Parathyroid adenoma (tissue), 2 donors: ENCODE measurements at regions not wholly inside any gene's neighbourhood (a gene's known extent, or its start where the extent isn't known, plus 50 kb on each side); places are given as distances from the start of the nearest gene placed in this dataset.
"Not testable (repeated sequence)": the region's sequence is repeated elsewhere in the genome, so short reads cannot be mapped to it uniquely, and the experiment has no call there.

Experiments used
- H2AFZ ChIP-seq: fragments of 300-600 bp; sonication (generic); one replicate; pipeline ENCODE4 v1.7.0; 2017; ENCODE audit warnings: antibody characterized with exemption, mild to moderate bottlenecking
- H3K27ac ChIP-seq: fragments of 300-600 bp; sonication (generic); one replicate; pipeline ENCODE4 v1.7.0; 2017
- H3K27me3 ChIP-seq: fragments of 300-600 bp; sonication (generic); one replicate; pipeline ENCODE4 v1.7.0; 2017; ENCODE audit warnings: low read length; ENCODE audit not compliant: control insufficient read depth, insufficient read depth
- H3K36me3 ChIP-seq: fragments of 300-600 bp; sonication (generic); one replicate; pipeline ENCODE4 v1.7.0; 2017; ENCODE audit warnings: low read length; ENCODE audit not compliant: control insufficient read depth, insufficient read depth
- H3K4me1 ChIP-seq: fragments of 300-600 bp; sonication (generic); one replicate; pipeline ENCODE4 v1.7.0; 2017; ENCODE audit warnings: control low read depth
- H3K4me2 ChIP-seq: fragments of 300-600 bp; sonication (generic); one replicate; pipeline ENCODE4 v1.7.0; 2017; ENCODE audit warnings: low read length
- H3K4me3 ChIP-seq: fragments of 300-600 bp; sonication (generic); one replicate; pipeline ENCODE4 v1.7.0; 2017; ENCODE audit warnings: low read depth, low read length
- H3K79me2 ChIP-seq: fragments of 300-600 bp; sonication (generic); one replicate; pipeline ENCODE4 v1.7.0; 2017; ENCODE audit warnings: control low read depth
- H3K9ac ChIP-seq: fragments of 300-600 bp; sonication (generic); one replicate; pipeline ENCODE4 v1.7.0; 2017; ENCODE audit warnings: mild to moderate bottlenecking
- H3K9me3 ChIP-seq: fragments of 300-600 bp; sonication (generic); one replicate; pipeline ENCODE4 v1.7.0; 2017; ENCODE audit warnings: low read length; ENCODE audit not compliant: control insufficient read depth
- TF ChIP-seq, protein P1 (sequence below): fragments of 300-600 bp; sonication (generic); IDR thresholded peaks from one replicate; pipeline ENCODE4 v1.7.0; 2017; ENCODE audit warnings: antibody characterized with exemption, mild to moderate bottlenecking
- donor health status: primary hyperparathyroidism.

DNA sequence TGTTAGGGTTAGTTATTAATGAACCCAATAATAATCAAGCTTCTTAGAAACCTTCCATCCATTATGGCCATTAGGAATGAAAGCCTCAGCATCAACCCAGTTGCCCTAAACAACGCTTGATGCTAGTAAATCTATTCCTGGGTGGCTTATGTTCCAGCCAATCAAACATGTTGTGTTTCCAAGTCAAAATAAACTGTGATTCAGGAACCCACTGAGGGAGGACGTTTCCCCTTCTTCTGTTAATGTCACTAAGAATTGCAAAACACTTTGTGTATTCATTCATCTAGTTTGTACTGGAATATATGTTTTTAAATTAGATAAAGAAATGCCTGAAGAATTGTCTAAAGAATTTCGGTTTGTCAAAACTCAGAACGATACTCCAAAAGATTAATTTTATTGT lies 142.5 kb upstream of the MSX2 start:
- H3K27me3 ChIP-seq: no peaks in the 10 kb centered on the region
- no peak overlapping the region for H3K4me3 ChIP-seq
- no peak overlapping the region for H3K9ac ChIP-seq
- peaks cover 16% of the 10 kb centered on the region for H3K4me1 ChIP-seq
- H3K36me3 ChIP-seq: no peaks in the 10 kb centered on the region
- TF ChIP-seq, protein P1, sequence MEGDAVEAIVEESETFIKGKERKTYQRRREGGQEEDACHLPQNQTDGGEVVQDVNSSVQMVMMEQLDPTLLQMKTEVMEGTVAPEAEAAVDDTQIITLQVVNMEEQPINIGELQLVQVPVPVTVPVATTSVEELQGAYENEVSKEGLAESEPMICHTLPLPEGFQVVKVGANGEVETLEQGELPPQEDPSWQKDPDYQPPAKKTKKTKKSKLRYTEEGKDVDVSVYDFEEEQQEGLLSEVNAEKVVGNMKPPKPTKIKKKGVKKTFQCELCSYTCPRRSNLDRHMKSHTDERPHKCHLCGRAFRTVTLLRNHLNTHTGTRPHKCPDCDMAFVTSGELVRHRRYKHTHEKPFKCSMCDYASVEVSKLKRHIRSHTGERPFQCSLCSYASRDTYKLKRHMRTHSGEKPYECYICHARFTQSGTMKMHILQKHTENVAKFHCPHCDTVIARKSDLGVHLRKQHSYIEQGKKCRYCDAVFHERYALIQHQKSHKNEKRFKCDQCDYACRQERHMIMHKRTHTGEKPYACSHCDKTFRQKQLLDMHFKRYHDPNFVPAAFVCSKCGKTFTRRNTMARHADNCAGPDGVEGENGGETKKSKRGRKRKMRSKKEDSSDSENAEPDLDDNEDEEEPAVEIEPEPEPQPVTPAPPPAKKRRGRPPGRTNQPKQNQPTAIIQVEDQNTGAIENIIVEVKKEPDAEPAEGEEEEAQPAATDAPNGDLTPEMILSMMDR: no peak
- H3K27ac ChIP-seq: no peak overlapping the region
- H3K9me3 ChIP-seq: no peaks in the 10 kb centered on the region
- no peak overlapping the region for H3K4me2 ChIP-seq
- H2AFZ ChIP-seq: no peak overlapping the region
- no peaks in the 10 kb centered on the region for H3K79me2 ChIP-seq

DNA sequence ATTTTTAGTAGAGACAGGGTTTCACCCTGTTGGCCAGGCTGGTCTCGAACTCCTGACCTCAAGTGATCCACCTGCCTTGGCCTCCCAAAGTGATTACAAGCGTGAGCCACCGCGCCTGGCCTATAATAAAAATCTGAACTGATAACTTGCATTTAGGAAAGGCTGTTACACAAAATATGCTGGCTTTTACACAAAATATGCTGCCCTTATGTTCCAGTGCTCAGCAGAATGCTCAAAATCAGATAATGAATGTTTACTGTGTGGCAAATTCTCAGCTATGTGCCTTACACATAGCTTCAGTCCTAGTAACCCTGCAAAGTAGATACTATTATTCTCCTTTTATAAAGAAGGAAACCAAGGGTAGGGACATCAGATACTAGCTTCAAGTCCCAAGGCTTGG lies 141.3 kb upstream of the MSX2 start:
- Histone ChIP-seq H3K9ac (no peak overlapping the region), H3K27me3 (no peaks in the 10 kb centered on the region), H3K4me3 (peak overlapping the region; percentile 32), H2AFZ (peak overlapping the region; percentile 23), H3K9me3 (no peaks in the 10 kb centered on the region), H3K79me2 (no peaks in the 10 kb centered on the region), H3K27ac (peak overlapping the region; percentile 55), H3K4me2 (peak overlapping the region; percentile 53), H3K36me3 (no peaks in the 10 kb centered on the region), H3K4me1 (peaks cover 16% of the 10 kb centered on the region)
- TF ChIP-seq, protein P1: no peak

DNA sequence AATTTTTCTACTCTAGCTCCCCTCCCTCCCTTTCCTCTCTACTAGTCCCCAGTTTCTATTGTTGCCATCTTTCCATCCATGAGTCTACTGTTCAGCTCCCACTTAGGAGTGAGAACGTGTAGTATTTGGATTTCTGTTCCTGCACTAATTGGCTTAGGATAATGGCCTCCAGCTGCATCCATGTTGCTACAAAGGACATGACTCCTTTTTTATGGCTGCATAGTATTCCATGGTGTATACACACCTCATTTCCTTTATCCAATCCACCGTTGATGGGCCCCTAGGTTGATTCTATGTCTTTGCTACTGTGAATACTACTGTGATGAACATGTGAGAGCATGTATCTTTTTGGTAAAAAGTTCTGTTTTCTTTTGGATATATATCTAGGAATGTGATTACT lies 138.9 kb upstream of the MSX2 start:
- H3K4me1 ChIP-seq: peaks cover 27% of the 10 kb centered on the region
- no peak overlapping the region for H3K27ac ChIP-seq
- TF ChIP-seq, protein P1: no peak
- H3K79me2 ChIP-seq: no peaks in the 10 kb centered on the region
- no peaks in the 10 kb centered on the region for H3K9me3 ChIP-seq
- H3K36me3 ChIP-seq: no peaks in the 10 kb centered on the region
- no peak overlapping the region for H3K4me3 ChIP-seq
- no peak overlapping the region for H3K4me2 ChIP-seq
- H3K9ac ChIP-seq: no peak overlapping the region
- no peaks in the 10 kb centered on the region for H3K27me3 ChIP-seq
- no peak overlapping the region for H2AFZ ChIP-seq

DNA sequence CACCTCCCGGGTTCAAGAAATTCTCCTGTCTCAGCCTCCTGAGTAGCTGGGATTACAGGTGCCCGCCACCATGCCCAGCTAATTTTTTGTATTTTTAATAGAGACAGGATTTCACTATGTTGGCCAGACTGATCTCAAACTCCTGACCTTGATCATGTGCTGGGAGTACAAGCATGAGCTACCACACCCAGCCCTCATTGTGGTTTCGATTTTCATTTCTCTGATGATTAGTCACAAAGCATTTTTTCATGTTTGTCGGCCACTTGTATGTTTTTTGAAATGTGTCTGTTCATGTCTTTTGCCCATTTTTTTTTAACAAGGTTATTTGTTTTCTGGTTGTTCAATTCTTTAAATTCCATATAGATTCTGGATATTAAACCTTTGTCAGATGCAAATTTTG lies 138.2 kb upstream of the MSX2 start:
- H3K27me3 ChIP-seq, H3K9me3 ChIP-seq, H3K36me3 ChIP-seq, H3K9ac ChIP-seq, H3K27ac ChIP-seq, H2AFZ ChIP-seq, H3K4me2 ChIP-seq, H3K4me3 ChIP-seq, H3K79me2 ChIP-seq: not testable (repeated sequence)
- peaks cover 21% of the 10 kb centered on the region for H3K4me1 ChIP-seq

DNA sequence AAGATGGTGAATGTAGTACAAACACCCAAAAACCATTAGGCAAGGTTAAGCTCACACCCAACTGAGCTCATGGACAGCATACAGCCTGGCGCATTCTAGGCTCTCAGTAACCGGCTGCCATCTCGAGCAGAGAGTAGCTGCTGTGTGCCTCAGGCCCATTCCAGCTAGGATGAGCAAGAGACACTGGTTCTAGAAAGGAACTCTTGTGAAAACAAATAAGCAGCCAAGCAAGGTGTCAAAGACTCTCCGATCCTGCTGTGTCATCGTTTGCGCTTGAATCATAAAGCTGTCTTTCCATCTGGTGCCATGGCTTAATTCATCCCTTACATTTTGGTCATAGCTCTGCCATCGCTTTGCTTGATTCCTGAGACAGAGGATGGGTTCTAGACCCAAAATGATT lies 135.4 kb upstream of the MSX2 start:
- no peaks in the 10 kb centered on the region for H3K27me3 ChIP-seq
- no peaks in the 10 kb centered on the region for H3K36me3 ChIP-seq
- H3K4me2 ChIP-seq: no peak overlapping the region
- H3K79me2 ChIP-seq: no peaks in the 10 kb centered on the region
- peaks cover 11% of the 10 kb centered on the region for H3K4me1 ChIP-seq
- H3K4me3 ChIP-seq: no peak overlapping the region
- TF ChIP-seq, protein P1: no peak
- peak overlapping the region; percentile 35 for H2AFZ ChIP-seq
- H3K27ac ChIP-seq: peak overlapping the region; percentile 4
- no peaks in the 10 kb centered on the region for H3K9me3 ChIP-seq
- no peak overlapping the region for H3K9ac ChIP-seq
